Activated CD4-positive, alpha-beta T cell treated with anti-CD3 and anti-CD28 coated beads for 36 hours (primary cell): ENCODE measurements at regions not wholly inside any gene's neighbourhood (a gene's known extent, or its start where the extent isn't known, plus 50 kb on each side); places are given as distances from the start of the nearest gene placed in this dataset.

Source experiments
- ATAC-seq: fragments of 200-7000 bp; cut with Tn5 transposase; one replicate; pipeline ENCODE4 v1.10.0; 2021; ENCODE audit warnings: mild to moderate bottlenecking, moderate library complexity
- CTCF ChIA-PET: fragments of 350-600 bp; sonication (Branson Sonifier 250); formaldehyde crosslinking; loops from one replicate; lab custom pipeline; 2021; ENCODE audit warnings: antibody characterized with exemption; lab: Charles Lee
- POLR2A ChIA-PET: fragments of 350-600 bp; sonication (Branson Sonifier 250); formaldehyde crosslinking; loops from one replicate; lab custom pipeline; 2021; ENCODE audit warnings: antibody characterized with exemption, inconsistent platforms; lab: Charles Lee
- DNase-seq: peaks from one replicate; pipeline ENCODE4 v3.0.0-alpha.2; 2020
- H3K27ac Mint-ChIP-seq: one replicate; pipeline ENCODE4 v1.8.0; 2021; ENCODE audit warnings: mixed read lengths
- H3K27me3 Mint-ChIP-seq: one replicate; pipeline ENCODE4 v1.8.0; 2021; ENCODE audit warnings: mixed read lengths
- H3K36me3 Mint-ChIP-seq: one replicate; pipeline ENCODE4 v1.8.0; 2021; ENCODE audit warnings: low read depth, mixed read lengths
- H3K4me1 Mint-ChIP-seq: one replicate; pipeline ENCODE4 v1.8.0; 2021; ENCODE audit warnings: mixed read lengths
- H3K4me3 Mint-ChIP-seq: one replicate; pipeline ENCODE4 v1.8.0; 2021; ENCODE audit warnings: mild to moderate bottlenecking, moderate library complexity, mixed read lengths
- H3K9me3 Mint-ChIP-seq: one replicate; pipeline ENCODE4 v1.8.0; 2021; ENCODE audit warnings: low read depth, mixed read lengths
- intact Hi-C, 2 experiments: fragments of 100-400 bp; cut with DNase I in 1 of 2; cut with micrococcal nuclease in 1 of 2; formaldehyde crosslinking; loops; one replicate each; pipeline versions ENCODE4 v1.14.2 to v1.15.1; 2022 to 2024; cut with DNase I, micrococcal nuclease

DNA sequence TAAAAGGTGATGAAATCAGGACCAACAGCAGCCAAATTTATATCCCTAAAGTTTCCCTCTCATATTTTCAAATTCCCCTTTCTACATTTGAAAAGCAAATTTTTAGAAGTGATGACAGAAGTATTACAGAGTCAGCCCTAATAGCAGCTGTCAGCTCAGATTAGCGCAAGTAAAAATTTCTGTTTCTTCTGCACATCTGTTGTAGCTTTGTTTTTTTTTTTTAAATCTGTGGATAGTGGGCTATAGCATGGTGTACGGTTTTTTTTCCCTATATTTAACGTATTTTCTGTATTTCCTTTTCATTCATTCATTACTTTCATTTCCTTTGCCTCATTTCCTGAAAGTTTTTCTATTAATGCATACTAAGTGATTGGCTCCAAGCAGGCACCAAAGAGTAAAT is 99.1 kb downstream of the MACIR start:
- Mint-ChIP-seq H3K4me1 (peaks cover 8% of the 10 kb centered on the region), H3K9me3 (no peaks in the 10 kb centered on the region), H3K36me3 (no peaks in the 10 kb centered on the region), H3K27ac (no peak overlapping the region), H3K4me3 (no peak overlapping the region), H3K27me3 (peaks cover 5% of the 10 kb centered on the region)
- intact Hi-C loops: no loop called here
- ChIA-PET POLR2A (interaction anchor here (1.0 kb wide), 1 partner anchor 60 kb away, joined by 3 read pairs; no protein-coding TSS in a partner anchor), CTCF (interaction anchor here (0.6 kb wide), 1 partner anchor 642 kb away, joined by 6 read pairs; no protein-coding TSS in a partner anchor)
- ATAC-seq: no peak
- DNase-seq: no peak

DNA sequence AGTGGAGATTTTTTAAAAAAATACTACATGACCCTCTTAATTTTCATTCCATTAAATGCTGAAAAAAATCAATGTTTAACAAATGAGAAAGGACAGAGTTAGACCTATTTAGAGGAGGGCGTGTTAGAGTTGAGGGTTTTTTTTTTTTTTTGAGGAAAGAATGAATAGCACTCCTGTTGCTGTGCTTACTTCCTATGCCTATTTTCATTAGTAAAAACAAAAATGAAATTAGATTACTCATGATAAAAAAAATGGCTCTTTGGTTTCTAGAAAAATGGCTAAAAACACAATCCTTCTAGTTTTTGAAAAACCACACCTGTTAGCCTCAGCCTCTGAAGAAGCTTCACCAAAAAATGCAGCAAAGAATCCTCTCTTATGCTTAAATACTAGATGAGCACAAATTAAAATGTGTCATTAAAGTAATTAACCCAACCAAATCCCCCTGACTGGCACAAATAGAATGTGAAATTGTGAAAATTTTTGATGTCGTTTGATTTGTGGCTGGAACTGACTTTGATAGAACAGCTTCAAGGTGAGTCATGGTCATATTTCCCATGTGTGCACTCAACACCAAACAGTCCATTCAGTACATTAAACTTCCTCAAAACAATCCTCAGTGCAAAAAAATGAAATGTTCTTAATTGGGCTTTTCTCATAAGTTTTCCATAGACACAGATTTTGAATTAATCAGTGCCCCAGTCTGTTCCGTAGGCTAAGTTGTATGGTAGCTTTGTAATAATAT is 98.0 kb downstream of the MACIR start:
- Mint-ChIP-seq H3K4me3 (no peak overlapping the region), H3K27me3 (peaks cover 14% of the 10 kb centered on the region), H3K27ac (peak overlapping the region; percentile 35), H3K36me3 (no peaks in the 10 kb centered on the region), H3K4me1 (peaks cover 8% of the 10 kb centered on the region), H3K9me3 (no peaks in the 10 kb centered on the region)
- CTCF ChIA-PET: interaction anchor here (0.9 to 1.0 kb wide), 2 partner anchors 10 to 15 kb away, joined by 3 read pairs; no protein-coding TSS in a partner anchor
- ATAC-seq (peak; percentile 86), DNase-seq (no peak)
- POLR2A ChIA-PET: no interaction called here
- intact Hi-C loops: no loop called here

DNA sequence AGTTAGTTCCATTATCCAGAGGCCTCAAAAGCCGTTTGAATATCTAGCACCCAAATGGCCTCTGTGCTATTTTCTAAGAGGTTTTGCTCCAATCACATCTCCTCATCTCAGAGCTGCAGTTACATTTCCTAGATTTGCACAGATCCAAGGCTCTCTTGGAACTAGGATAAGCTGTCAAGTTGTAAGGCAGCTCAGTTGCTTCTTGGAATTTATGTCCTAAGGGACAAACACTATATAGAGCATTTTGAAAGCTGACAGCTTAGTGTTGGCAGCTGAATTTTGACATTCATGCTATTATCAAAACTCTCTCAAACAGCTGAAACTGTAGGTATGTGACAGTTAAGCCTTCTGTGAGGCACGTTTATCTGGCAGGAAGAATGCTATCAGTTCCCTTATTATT is 97.0 kb downstream of the MACIR start:
- Mint-ChIP-seq H3K36me3 (no peaks in the 10 kb centered on the region), H3K27me3 (peaks cover 15% of the 10 kb centered on the region), H3K4me3 (no peak overlapping the region), H3K4me1 (peaks cover 8% of the 10 kb centered on the region), H3K27ac (no peak overlapping the region), H3K9me3 (no peaks in the 10 kb centered on the region)
- CTCF ChIA-PET: interaction anchor here (1.0 kb wide), 1 partner anchor 14 kb away, joined by 3 read pairs; no protein-coding TSS in a partner anchor
- POLR2A ChIA-PET: no interaction called here
- intact Hi-C loops: no loop called here
- no peak for DNase-seq
- no peak for ATAC-seq

DNA sequence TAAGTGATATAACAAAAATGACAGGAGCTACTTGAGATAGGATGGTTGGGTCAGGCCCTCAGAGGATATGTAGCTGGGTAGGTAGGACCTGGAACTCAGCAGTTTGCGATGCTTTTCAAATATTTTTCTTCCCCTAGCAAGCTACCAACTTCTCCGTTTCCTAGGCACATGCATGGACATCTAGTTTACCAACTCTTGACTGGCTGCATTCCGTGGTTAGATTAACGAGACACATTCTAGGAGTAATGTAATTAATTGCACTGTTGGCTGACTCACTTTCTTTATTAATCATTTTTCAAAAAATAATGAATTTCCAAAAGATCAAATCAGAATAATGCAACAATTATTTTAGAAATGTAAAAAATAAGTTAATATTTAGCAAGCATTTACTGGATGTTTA is 95.9 kb downstream of the MACIR start:
- POLR2A ChIA-PET: no interaction called here
- H3K4me3 Mint-ChIP-seq: no peak overlapping the region
- H3K9me3 Mint-ChIP-seq: no peaks in the 10 kb centered on the region
- no peak for ATAC-seq
- DNase-seq: no peak
- H3K36me3 Mint-ChIP-seq: no peaks in the 10 kb centered on the region
- H3K4me1 Mint-ChIP-seq: peaks cover 8% of the 10 kb centered on the region
- CTCF ChIA-PET: no interaction called here
- intact Hi-C loops: no loop called here
- no peak overlapping the region for H3K27ac Mint-ChIP-seq
- H3K27me3 Mint-ChIP-seq: peaks cover 21% of the 10 kb centered on the region

DNA sequence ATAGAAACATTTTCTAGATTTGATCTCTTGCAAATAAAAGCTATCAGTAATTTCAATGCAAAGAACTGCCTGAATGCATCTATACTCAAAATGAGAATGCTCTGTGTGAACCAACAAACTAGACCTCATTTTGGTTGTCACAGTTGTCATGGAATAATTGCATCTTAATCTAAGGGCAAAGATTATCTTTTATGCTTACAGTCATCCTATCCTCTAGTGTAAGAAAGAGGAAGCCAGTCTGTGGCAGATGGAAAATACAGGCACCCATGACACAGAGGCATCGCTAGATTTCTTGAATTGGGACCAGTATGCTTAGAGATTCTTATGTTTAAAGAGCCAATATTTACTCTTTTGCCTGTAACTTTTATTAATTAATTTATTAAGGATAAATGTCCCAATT is 95.0 kb downstream of the MACIR start:
- Mint-ChIP-seq H3K4me1 (peaks cover 8% of the 10 kb centered on the region), H3K36me3 (no peaks in the 10 kb centered on the region), H3K27me3 (peaks cover 24% of the 10 kb centered on the region), H3K4me3 (no peak overlapping the region), H3K9me3 (no peaks in the 10 kb centered on the region), H3K27ac (no peak overlapping the region)
- no peak for DNase-seq
- no peak for ATAC-seq
- POLR2A ChIA-PET: no interaction called here
- intact Hi-C loops: no loop called here
- CTCF ChIA-PET: no interaction called here

DNA sequence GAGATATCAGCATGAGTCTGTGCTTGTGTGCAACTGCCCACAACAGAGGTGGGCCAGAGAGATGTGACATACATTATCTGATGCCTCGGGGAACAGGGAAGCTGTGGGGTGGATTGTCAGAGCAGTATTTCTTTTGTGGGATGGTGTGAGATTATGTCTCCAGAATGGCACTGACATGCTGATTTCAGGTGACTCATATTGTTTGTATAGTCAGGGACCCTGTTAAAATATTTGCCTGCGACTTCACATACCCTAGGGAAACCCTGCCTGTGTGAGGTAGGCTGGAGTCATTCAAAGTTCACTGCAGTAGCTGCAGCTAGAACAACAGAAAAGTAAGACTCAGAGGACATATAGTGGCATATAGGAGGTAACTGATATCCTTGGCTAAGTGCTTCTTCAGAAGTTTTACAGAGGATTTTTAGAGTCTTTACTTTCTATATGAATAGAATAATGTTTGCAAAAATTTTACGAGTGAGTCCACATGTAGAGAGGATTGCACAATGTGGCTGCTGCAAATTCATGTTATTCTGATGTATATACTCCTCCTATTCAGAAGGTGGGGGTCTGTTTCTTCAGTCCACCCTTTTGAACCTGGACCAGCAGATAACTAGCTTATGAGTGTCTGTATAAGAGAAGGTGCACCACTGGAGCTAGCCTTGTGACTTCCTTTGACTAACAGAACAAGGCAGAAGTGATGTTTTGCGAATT is 89.3 kb downstream of the MACIR start:
- Mint-ChIP-seq H3K27me3 (peaks cover 24% of the 10 kb centered on the region), H3K27ac (no peak overlapping the region), H3K36me3 (no peaks in the 10 kb centered on the region), H3K4me1 (no peaks in the 10 kb centered on the region), H3K9me3 (no peaks in the 10 kb centered on the region), H3K4me3 (no peak overlapping the region)
- CTCF ChIA-PET: no interaction called here
- POLR2A ChIA-PET: no interaction called here
- intact Hi-C loops: no loop called here
- no peak for ATAC-seq
- no peak for DNase-seq

DNA sequence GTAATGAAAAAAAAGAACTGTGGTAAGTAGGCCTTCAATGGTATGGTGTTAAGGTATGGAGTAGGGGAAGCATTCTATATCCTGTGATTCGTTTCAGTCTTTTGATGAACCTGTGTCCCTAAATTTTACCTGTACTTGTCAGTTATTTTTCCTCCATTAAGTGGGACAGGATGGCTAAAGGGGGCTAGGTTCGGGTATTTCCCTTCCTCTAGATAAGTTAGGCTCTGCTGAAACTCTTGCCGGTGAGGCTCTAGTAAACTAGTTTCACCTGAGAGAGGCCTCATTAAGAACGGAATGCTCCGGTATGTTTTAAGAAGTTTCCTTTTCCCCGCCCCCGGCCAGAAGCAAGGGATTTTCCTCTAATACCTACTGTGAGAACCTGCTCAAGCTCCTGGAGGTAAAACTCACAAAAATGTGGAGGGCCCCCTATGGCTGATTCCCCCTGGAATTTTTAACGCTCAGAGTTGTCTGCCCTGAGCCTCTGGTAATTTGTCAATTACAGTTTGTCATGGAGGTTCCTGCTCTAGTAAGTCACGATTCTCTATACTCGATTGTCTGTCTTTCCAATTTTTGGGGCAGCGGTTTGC is 87.7 kb downstream of the MACIR start:
- intact Hi-C loops: no loop called here
- POLR2A ChIA-PET: no interaction called here
- H3K9me3 Mint-ChIP-seq: no peaks in the 10 kb centered on the region

DNA sequence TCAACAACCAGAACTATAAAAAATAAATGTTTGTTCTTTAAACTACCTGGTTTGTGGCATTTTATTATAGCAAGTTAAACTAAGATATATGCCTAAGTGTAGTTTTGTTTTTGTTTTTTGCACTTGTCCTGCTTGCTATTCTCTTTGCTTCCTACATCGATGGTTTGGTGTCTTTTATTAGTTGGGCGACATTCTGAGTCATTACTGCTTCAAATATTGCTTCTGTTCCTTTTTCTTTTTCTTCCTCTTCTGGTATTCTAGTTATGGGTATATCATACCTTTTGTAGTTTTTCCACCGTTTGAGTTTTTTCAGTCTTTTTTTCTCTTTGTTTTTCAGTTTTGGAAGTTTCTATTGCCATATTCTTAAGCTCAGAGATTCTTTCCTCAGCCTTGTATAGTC is 86.9 kb downstream of the MACIR start:
- peaks cover 13% of the 10 kb centered on the region for H3K27me3 Mint-ChIP-seq
- H3K4me1 Mint-ChIP-seq: no peaks in the 10 kb centered on the region
- no peaks in the 10 kb centered on the region for H3K36me3 Mint-ChIP-seq
- ChIA-PET CTCF (no interaction called here), POLR2A (no interaction called here)
- no peaks in the 10 kb centered on the region for H3K9me3 Mint-ChIP-seq
- ATAC-seq (no peak), DNase-seq (no peak)
- no peak overlapping the region for H3K4me3 Mint-ChIP-seq
- intact Hi-C loops: no loop called here
- H3K27ac Mint-ChIP-seq: no peak overlapping the region

More for the DNA sequence above, 87.7 kb downstream of the MACIR start:
- CTCF ChIA-PET: no interaction called here
- no peak overlapping the region for H3K27ac Mint-ChIP-seq
- DNase-seq (no peak), ATAC-seq (no peak)
- H3K36me3 Mint-ChIP-seq: no peaks in the 10 kb centered on the region
- H3K4me1 Mint-ChIP-seq: no peaks in the 10 kb centered on the region
- no peak overlapping the region for H3K4me3 Mint-ChIP-seq
- H3K27me3 Mint-ChIP-seq: peaks cover 13% of the 10 kb centered on the region

DNA sequence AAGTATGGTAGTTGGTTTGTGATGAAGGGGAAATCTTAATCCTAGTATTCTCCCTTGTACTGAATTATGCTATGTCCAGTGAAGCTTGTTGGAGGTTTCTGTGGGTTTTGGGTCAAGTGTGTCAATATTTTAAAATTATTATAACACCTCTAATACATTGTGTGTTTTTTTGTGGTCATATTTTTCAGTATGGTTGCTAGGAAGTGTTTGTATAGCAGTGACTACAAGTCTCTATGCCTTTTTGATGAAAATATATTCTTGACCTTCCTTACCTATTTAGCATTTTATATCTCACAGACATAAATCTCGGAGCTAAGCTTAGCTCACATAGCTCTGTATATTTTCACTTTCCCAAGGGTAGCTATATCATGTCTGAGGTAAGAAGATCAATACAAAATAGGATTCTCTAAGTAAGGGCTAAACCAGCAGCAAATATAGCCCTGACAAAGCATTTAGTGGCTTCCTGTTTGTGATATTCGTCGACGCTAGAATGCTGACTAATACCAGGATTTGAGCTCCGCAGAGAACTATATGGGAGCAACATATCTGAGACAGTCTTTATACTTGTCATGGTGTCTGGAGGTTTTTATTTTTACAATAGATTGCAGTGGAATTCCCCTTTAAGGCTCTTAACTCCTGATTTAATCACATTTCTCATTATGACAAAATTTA is 82.3 kb downstream of the MACIR start:
- intact Hi-C loops: no loop called here
- DNase-seq (peak; percentile 13), ATAC-seq (peak; percentile 94)
- ChIA-PET POLR2A (no interaction called here), CTCF (interaction anchor here (0.5 to 1.4 kb wide), 3 partner anchors 15 to 97 kb away, joined by 3 to 5 read pairs (median 3); no protein-coding TSS in a partner anchor)
- Mint-ChIP-seq H3K9me3 (no peaks in the 10 kb centered on the region), H3K27me3 (peaks cover 2% of the 10 kb centered on the region), H3K27ac (no peak overlapping the region), H3K36me3 (no peaks in the 10 kb centered on the region), H3K4me1 (no peaks in the 10 kb centered on the region), H3K4me3 (no peak overlapping the region)

DNA sequence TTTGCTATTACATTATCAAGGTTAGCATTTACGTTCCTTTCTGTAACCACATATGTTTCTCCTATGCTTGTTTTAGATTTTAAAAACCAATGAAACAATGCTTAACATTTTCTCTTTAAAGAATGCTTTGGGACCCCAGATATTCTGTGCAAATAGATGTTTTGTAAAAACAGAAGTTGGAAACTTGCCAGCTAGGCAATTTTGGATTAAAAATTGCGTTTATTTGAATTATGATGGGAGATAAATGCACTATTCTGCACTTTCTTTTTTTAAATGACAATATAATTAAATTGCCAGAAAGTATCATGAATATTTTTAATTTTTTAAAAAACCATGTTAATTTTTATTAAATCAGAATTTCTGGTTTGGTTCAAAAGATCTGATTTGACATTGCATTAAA is 81.6 kb downstream of the MACIR start:
- intact Hi-C loops: no loop called here
- Mint-ChIP-seq H3K36me3 (no peaks in the 10 kb centered on the region), H3K27me3 (peaks cover 2% of the 10 kb centered on the region), H3K4me1 (no peaks in the 10 kb centered on the region), H3K27ac (no peak overlapping the region), H3K4me3 (no peak overlapping the region), H3K9me3 (no peaks in the 10 kb centered on the region)
- ChIA-PET POLR2A (no interaction called here), CTCF (no interaction called here)
- ATAC-seq (no peak), DNase-seq (no peak)

DNA sequence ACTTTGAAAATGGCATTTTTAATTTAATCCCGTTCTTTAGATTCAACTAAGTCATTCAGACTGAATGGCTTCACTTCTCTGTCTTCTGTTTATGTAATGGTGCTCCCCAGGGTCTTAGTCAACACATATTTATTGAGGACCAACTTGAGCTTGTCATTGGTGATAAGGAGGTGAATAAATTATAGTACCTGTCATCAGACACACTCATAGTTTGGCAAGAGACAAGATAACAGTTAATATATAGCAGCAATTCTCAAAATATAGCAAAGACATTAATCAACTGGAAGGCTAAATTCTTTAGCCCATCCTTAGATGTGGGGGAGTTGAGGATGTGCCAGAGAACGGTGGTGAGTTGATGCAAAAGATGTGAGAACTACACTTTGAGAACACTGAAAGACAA is 78.4 kb downstream of the MACIR start:
- H3K36me3 Mint-ChIP-seq: no peaks in the 10 kb centered on the region
- H3K4me1 Mint-ChIP-seq: no peaks in the 10 kb centered on the region
- no peaks in the 10 kb centered on the region for H3K27me3 Mint-ChIP-seq
- intact Hi-C loops: no loop called here
- no peak overlapping the region for H3K27ac Mint-ChIP-seq
- ATAC-seq: no peak
- no peaks in the 10 kb centered on the region for H3K9me3 Mint-ChIP-seq
- POLR2A ChIA-PET: no interaction called here
- no peak overlapping the region for H3K4me3 Mint-ChIP-seq
- CTCF ChIA-PET: no interaction called here
- DNase-seq: no peak
